Tibial nerve (tissue), 4 donors: ENCODE measurements at regions not wholly inside any gene's neighbourhood (a gene's known extent, or its start where the extent isn't known, plus 50 kb on each side); places are given as distances from the start of the nearest gene placed in this dataset.

Experiments used
- DNase-seq, 2 donors: peaks; one replicate each; pipeline ENCODE4 v3.0.0-alpha.2; 2019; ENCODE audit warnings: low spot score in 2 of 2
- H3K27ac ChIP-seq, 4 donors: fragments of 200-600 bp; sonication (generic) in 3 of 4; one replicate each; pipeline ENCODE4 v1.5.1; 2017 to 2019; ENCODE audit warnings: mild to moderate bottlenecking in 1 of 4
- H3K27me3 ChIP-seq, 2 donors: fragments of 200-600 bp; sonication (generic) in 1 of 2; one replicate each; pipeline versions ENCODE4 v1.5.1 to v1.6.0; 2017 to 2019
- H3K36me3 ChIP-seq, 3 donors: fragments of 200-600 bp; sonication (generic); one replicate each; pipeline ENCODE4 v1.5.1; 2018 to 2019
- H3K4me1 ChIP-seq, 4 donors: fragments of 200-600 bp; sonication (generic) in 3 of 4; one replicate each; pipeline ENCODE4 v1.5.1; 2017 to 2019
- H3K4me3 ChIP-seq, 4 donors: fragments of 200-600 bp; sonication (generic) in 3 of 4; one replicate each; pipeline ENCODE4 v1.5.1; 2017 to 2019; ENCODE audit warnings: mild to moderate bottlenecking in 1 of 4, moderate library complexity in 1 of 4
- H3K9me3 ChIP-seq, 4 donors: fragments of 200-600 bp; sonication (generic) in 3 of 4; one replicate each; pipeline ENCODE4 v1.5.1; 2017 to 2019
- EP300 ChIP-seq, 2 donors: sonication (generic); formaldehyde crosslinking; IDR thresholded peaks; one replicate each; pipeline ENCODE4 v1.6.1; 2017; ENCODE audit warnings: antibody characterized with exemption in 2 of 2, mild to moderate bottlenecking in 1 of 2
- POLR2A ChIP-seq, 2 donors: fragments of 450-650 bp; IDR thresholded peaks; one replicate each; pipeline ENCODE4 v1.6.1; 2017; ENCODE audit warnings: antibody characterized with exemption in 2 of 2, mild to moderate bottlenecking in 2 of 2, moderate library complexity in 2 of 2
- WGBS, 2 donors: methylation state at CpG; one replicate each; pipeline ENCODE4 v1.1.5; 2018; 5-methylcytosine and 5-hydroxymethylcytosine counted together
- TF ChIP-seq, protein P1 (sequence below), 5 experiments: fragments of 200-600 bp in 3 of 5; fragments of 450-650 bp in 2 of 5; sonication (generic) in 3 of 5; IDR thresholded peaks; one replicate each; pipeline ENCODE4 v1.5.1; 2016 to 2019; ENCODE audit warnings: antibody characterized with exemption in 5 of 5, mild to moderate bottlenecking in 3 of 5, moderate library complexity in 2 of 5

DNA sequence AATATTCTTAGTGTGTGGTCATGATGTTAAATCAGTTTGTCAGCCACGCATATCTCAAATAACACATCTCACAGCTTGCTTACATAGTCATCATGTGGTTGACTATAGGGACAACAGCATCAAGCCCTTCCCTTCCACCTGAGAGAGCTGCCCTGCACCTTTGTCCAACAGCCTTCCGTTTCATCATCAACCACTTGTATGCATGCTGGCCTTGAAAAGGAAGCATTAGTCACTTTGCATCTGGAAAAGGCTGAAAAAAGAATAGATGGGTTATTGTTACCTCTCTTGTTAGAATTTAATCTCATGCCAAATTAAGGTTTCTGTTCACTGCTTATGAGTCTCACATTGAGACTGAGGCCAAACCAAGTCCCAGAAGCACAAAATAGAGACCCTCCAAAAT lies 1586.5 kb upstream of the SEL1L start:
- no peak for DNase-seq
- Histone ChIP-seq H3K4me1 (no peaks in the 10 kb centered on the region), H3K9me3 (no peaks in the 10 kb centered on the region), H3K4me3 (no peak overlapping the region), H3K36me3 (no peaks in the 10 kb centered on the region), H3K27ac (no peak overlapping the region), H3K27me3 (no peaks in the 10 kb centered on the region)
- TF ChIP-seq POLR2A (IDR thresholded peaks at IDR 0.05), result no peak
- TF ChIP-seq EP300 (IDR thresholded peaks at IDR 0.05), result no peak
- TF ChIP-seq, protein P1, sequence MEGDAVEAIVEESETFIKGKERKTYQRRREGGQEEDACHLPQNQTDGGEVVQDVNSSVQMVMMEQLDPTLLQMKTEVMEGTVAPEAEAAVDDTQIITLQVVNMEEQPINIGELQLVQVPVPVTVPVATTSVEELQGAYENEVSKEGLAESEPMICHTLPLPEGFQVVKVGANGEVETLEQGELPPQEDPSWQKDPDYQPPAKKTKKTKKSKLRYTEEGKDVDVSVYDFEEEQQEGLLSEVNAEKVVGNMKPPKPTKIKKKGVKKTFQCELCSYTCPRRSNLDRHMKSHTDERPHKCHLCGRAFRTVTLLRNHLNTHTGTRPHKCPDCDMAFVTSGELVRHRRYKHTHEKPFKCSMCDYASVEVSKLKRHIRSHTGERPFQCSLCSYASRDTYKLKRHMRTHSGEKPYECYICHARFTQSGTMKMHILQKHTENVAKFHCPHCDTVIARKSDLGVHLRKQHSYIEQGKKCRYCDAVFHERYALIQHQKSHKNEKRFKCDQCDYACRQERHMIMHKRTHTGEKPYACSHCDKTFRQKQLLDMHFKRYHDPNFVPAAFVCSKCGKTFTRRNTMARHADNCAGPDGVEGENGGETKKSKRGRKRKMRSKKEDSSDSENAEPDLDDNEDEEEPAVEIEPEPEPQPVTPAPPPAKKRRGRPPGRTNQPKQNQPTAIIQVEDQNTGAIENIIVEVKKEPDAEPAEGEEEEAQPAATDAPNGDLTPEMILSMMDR (IDR thresholded peaks at IDR 0.05), result no peak
- 78 to 88% methylated on average over 2 of the region's 2 CpGs for WGBS, 2 donors

DNA sequence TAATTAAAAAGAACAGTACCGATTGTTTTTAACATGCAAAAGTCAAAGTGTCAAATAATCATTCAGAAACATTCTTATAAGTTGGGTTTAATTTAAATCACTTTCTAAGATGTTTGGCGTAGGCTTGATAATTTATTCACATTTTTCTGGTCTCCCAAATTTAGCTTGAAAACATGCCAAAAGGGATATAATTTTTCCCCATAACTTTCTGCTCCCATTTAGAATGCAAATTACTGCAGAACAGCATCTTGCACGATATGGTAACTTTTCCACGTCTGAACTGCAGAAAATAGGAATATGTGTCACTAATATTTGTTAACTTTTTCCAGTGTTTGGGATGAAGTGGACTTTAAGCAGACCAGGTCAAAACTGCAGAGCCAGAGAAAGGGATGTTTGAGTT lies 1592.4 kb upstream of the SEL1L start:
- TF ChIP-seq POLR2A (IDR thresholded peaks at IDR 0.05) (no peak), EP300 (IDR thresholded peaks at IDR 0.05) (no peak)
- TF ChIP-seq, protein P1 (IDR thresholded peaks at IDR 0.05), result no peak
- no peaks in the 10 kb centered on the region for H3K27me3 ChIP-seq
- H3K4me3 ChIP-seq, result no peak overlapping the region
- no peak for DNase-seq
- H3K36me3 ChIP-seq, result no peaks in the 10 kb centered on the region
- H3K27ac ChIP-seq, result no peak overlapping the region
- no peaks in the 10 kb centered on the region for H3K9me3 ChIP-seq
- H3K4me1 ChIP-seq, result peaks cover 0 to 8% (median 0%) of the 10 kb centered on the region in 4 donors
- 47 to 54% methylated on average over 4 of the region's 4 CpGs for WGBS, 2 donors

DNA sequence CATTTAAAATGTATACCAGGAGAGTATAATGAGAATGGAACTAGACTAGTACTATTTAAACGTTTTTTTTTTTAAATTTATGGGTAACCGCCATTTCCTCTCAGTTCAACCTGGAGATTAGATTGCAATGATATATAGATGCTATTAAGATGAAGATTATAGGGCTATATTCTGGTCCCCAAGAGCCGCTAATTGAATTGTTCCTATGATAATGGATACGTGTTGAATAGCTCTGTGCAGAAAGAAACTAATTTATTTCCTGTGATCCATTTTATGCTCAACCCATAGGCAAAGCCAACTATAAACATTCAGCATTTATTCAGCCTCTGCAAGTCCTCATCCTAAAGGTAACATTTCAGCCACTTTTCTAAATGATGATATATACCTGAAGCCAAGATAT lies 1595.1 kb upstream of the SEL1L start:
- no peaks in the 10 kb centered on the region for H3K9me3 ChIP-seq
- no peak for DNase-seq
- H3K27me3 ChIP-seq, result no peaks in the 10 kb centered on the region
- TF ChIP-seq, protein P1 (IDR thresholded peaks at IDR 0.05), result no peak
- TF ChIP-seq POLR2A (IDR thresholded peaks at IDR 0.05) (no peak), EP300 (IDR thresholded peaks at IDR 0.05) (no peak)
- WGBS, 2 donors, result 79 to 84% methylated on average over 4 of the region's 4 CpGs
- H3K27ac ChIP-seq, result no peak overlapping the region
- peaks cover 0 to 8% (median 0%) of the 10 kb centered on the region in 4 donors for H3K4me1 ChIP-seq
- H3K36me3 ChIP-seq, result no peaks in the 10 kb centered on the region
- no peak overlapping the region for H3K4me3 ChIP-seq

DNA sequence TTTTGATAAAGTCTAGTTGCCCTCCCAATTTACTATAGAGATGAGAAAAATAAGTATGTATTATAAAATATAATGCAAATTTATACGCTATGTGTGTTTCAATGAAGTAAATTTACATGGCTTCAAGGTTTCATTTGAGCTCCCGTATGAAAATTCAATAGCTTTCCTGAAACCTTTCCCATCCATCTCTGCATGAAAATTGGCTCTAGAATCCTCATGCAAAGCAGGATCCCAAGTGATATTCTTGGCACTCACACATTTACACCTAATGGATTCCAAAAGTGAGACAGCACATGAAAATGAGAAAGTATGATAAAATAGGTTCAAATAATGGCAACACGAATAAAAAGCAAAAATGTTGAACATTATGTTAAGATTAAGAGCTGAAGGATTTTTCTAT lies 1595.8 kb upstream of the SEL1L start:
- 80 to 81% methylated on average over 3 of the region's 3 CpGs for WGBS, 2 donors
- H3K27me3 ChIP-seq, result no peaks in the 10 kb centered on the region
- H3K4me3 ChIP-seq, result no peak overlapping the region
- H3K9me3 ChIP-seq, result no peaks in the 10 kb centered on the region
- no peak overlapping the region for H3K27ac ChIP-seq
- no peaks in the 10 kb centered on the region for H3K36me3 ChIP-seq
- TF ChIP-seq POLR2A (IDR thresholded peaks at IDR 0.05), result no peak
- TF ChIP-seq EP300 (IDR thresholded peaks at IDR 0.05), result no peak
- TF ChIP-seq, protein P1 (IDR thresholded peaks at IDR 0.05), result no peak
- peaks cover 0 to 8% (median 0%) of the 10 kb centered on the region in 4 donors for H3K4me1 ChIP-seq
- DNase-seq, result no peak

DNA sequence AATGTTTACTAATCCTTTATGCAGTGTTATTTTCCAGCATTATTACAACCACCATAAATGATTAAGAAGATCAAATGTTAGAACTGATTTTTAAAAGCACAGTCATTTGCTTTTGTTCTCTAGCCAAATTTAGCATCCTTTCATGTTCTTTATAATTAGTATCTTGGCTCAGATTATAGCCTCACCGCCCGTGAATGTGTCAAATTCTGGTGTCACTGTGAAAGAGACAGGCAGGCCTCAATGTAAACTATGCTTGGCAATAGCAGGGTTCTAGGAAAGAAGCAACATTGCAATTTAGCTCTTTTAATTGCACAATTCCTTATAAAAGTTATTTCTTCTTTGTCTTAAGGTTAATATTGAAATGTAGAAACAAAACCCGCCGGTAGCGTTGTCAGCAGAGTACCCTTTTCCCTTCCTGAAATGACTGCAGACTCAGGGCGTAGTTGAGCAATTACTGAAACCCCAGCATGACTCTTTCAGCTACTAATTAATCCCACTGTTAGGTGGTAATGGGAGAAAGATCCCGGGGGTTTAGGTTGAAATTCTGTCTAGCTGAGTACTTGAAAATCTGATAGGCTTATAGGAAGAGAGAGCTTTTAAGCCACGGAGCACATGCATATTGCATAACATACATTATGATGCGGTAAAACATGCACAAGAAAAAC lies 1600.5 kb upstream of the SEL1L start:
- H3K4me3 ChIP-seq, result no peak overlapping the region
- H3K27me3 ChIP-seq, result no peaks in the 10 kb centered on the region
- no peaks in the 10 kb centered on the region for H3K9me3 ChIP-seq
- no peaks in the 10 kb centered on the region for H3K36me3 ChIP-seq
- no peaks in the 10 kb centered on the region for H3K4me1 ChIP-seq
- WGBS, 2 donors, result 71 to 72% methylated on average over 9 of the region's 9 CpGs
- no peak for DNase-seq
- TF ChIP-seq EP300 (IDR thresholded peaks at IDR 0.05) (no peak), POLR2A (IDR thresholded peaks at IDR 0.05) (no peak)
- TF ChIP-seq, protein P1 (IDR thresholded peaks at IDR 0.05), result no peak
- no peak overlapping the region for H3K27ac ChIP-seq
